ENCODE measurements at regions not wholly inside any gene's neighbourhood (a gene's known extent, or its start where the extent isn't known, plus 50 kb on each side); places are given as distances from the start of the nearest gene placed in this dataset.
"Not testable (repeated sequence)": the region's sequence is repeated elsewhere in the genome, so short reads cannot be mapped to it uniquely, and the experiment has no call there.

DNA sequence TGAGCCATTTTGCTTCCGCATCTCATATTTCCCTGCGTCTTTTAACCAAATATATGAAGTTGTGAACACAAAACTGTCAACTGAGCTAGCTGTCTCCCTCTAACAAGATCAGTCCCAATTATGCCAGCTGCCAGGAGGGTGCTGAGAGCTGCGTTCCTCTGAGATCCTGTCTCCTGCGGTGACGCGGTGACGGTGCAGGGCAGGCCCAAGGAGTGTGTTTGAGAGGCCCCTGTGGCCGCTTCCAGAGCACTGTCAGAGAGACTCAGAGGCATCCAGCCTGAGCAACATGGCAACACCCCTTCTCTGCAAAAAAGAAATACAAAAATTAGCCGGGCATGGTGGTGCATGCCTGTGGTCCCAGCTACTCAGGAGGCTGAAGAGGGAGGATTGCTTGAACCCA is 126.3 kb upstream of the FOXD4L5 start:
- no peaks in the 10 kb centered on the region for H3K9me3 Mint-ChIP-seq

DNA sequence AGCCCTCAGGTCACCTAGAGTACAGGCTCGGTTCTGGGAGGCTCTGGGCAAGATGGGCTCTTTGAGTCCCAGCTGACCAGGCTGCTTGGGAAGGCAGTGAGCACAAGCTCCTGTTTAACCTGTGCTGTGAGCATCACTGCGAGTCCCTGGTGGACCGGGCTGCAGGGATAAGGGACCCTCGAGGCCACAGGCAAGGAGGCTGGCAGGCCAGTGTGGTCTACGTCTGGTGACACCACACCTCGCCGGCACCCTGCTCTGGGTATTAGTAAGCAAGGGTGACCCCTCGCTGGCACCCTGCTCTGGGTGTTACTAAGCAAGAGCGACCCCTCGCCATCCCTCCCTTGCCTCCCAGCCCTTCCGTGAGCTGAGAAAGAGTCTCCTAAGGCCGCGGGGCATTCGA is 125.9 kb upstream of the FOXD4L5 start:
- Mint-ChIP-seq H3K4me3 (no peak overlapping the region), H3K4me1 (no peaks in the 10 kb centered on the region), H3K36me3 (no peaks in the 10 kb centered on the region), H3K9me3 (no peaks in the 10 kb centered on the region), H3K27ac (no peak overlapping the region), H3K27me3 (no peaks in the 10 kb centered on the region)

More for the DNA sequence above, 126.3 kb upstream of the FOXD4L5 start:
- H3K4me3 Mint-ChIP-seq: no peak overlapping the region
- H3K27me3 Mint-ChIP-seq: no peaks in the 10 kb centered on the region
- H3K4me1 Mint-ChIP-seq: no peaks in the 10 kb centered on the region
- no peaks in the 10 kb centered on the region for H3K36me3 Mint-ChIP-seq
- no peak overlapping the region for H3K27ac Mint-ChIP-seq

DNA sequence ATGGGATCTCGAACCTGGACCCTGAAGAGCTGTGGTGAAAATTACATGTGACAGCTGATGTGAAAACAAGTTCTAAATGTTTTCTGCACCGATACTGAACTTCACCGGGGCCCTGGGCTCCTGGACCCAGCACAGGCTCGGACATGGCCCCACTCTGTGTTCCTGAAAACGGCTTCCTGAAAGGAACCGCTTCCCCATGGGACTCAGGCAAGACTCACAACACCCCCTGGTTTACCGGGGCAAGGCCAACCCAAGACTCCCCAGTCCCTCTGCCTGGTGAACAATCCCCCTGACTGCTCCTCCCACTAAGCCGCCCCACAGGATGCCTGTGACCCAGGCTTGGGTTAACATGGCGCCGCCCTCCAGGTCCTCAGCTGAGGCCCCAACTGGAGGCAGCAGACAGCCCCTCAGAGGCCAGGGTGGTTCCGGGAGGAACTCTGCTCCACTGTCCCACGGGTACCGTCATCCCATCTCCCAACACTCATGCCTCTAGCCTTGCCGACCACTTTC is 124.5 kb upstream of the FOXD4L5 start:
- Mint-ChIP-seq H3K9me3 (no peaks in the 10 kb centered on the region), H3K27ac (no peak overlapping the region), H3K4me1 (no peaks in the 10 kb centered on the region), H3K36me3 (no peaks in the 10 kb centered on the region), H3K27me3 (no peaks in the 10 kb centered on the region), H3K4me3 (no peak overlapping the region)

DNA sequence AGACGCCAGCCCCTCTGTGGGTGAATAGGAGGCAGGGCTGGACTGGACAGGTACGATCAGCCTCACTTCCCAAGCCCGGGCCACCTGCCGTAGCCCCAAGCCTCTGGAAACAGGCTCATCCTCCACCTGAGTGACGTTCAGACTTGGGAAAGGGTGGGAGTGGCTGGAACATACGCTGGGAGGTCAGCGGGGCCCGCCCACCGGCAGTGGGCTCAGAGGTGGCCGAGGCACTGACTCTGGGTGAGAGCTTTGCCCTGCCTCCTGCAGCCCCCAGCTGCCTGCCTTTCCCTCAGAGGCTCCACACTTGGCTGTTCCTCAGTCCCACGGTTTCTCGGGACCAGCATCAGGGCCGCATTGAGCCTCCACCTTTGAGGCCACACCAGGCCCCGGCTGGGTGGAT is 123.8 kb upstream of the FOXD4L5 start:
- H3K4me3 Mint-ChIP-seq, H3K27me3 Mint-ChIP-seq, H3K36me3 Mint-ChIP-seq, H3K27ac Mint-ChIP-seq, H3K4me1 Mint-ChIP-seq, H3K9me3 Mint-ChIP-seq: not testable (repeated sequence)

DNA sequence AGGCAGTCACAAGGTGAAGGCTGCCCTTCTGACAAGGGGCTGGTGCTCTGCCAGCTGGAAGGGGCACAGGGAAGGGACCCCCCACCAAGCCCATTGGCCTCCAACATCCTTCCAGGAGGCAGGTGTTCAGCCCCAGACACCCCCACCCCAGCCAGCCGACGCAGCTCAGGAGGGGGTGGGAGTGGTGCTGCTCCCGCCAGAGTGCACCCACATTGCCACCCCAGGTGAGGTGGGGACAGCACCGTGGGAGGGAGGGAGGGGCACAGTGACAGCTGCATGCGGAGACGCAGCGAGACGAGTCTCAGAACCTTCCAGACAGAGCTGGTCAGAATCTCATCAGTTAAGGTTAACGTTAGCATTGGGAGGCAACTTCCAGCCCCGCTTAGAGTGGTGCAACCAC is 121.6 kb upstream of the FOXD4L5 start:
- H3K36me3 Mint-ChIP-seq: not testable (repeated sequence)

DNA sequence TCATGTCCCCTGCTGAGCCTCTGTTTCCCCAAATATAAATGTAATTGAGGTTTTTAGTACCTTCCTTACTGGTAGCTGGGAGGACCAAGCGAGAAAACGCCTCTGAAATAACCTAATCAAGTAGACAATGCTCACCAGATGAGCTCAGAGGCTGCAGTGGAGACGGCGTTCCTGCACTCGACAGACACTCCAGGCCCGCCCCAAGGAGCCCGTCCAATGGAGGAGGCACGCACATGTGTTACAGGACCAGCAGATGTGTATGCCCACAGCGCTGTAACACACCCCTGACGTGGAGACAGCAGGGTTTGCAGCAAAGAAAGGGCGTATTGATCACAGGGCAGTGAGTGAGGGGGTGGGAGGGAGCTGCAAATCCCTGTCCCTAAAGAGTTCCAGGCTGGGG is 120.8 kb upstream of the FOXD4L5 start:
- not testable (repeated sequence) for H3K4me3 Mint-ChIP-seq, H3K27ac Mint-ChIP-seq, H3K4me1 Mint-ChIP-seq, H3K36me3 Mint-ChIP-seq, H3K9me3 Mint-ChIP-seq, H3K27me3 Mint-ChIP-seq

More for the DNA sequence above, 121.6 kb upstream of the FOXD4L5 start:
- H3K4me1 Mint-ChIP-seq, H3K27me3 Mint-ChIP-seq, H3K4me3 Mint-ChIP-seq, H3K9me3 Mint-ChIP-seq, H3K27ac Mint-ChIP-seq: not testable (repeated sequence)

DNA sequence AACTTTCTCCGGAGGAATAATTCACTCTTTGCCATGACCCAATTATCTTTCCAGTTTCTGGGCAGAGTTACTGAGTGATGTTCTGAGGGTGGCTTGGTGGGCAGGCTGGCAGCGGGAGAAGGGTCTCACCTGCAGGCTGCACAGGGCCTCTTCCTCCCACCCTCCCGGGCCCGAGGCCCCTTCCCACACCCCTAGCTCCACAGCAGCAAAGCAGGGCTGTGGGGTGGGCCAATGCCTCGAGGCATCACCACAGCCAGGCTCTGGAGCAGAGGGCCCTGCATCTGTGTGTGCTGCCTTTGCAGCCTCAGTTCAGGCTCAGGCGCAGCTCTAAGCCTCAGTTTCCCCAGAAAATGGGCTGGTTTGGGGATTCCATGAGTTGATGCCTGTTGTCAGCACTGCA is 120.2 kb upstream of the FOXD4L5 start:
- Mint-ChIP-seq H3K27ac (no peak overlapping the region), H3K4me1 (no peaks in the 10 kb centered on the region), H3K9me3 (no peaks in the 10 kb centered on the region), H3K4me3 (no peak overlapping the region), H3K36me3 (no peaks in the 10 kb centered on the region), H3K27me3 (no peaks in the 10 kb centered on the region)

DNA sequence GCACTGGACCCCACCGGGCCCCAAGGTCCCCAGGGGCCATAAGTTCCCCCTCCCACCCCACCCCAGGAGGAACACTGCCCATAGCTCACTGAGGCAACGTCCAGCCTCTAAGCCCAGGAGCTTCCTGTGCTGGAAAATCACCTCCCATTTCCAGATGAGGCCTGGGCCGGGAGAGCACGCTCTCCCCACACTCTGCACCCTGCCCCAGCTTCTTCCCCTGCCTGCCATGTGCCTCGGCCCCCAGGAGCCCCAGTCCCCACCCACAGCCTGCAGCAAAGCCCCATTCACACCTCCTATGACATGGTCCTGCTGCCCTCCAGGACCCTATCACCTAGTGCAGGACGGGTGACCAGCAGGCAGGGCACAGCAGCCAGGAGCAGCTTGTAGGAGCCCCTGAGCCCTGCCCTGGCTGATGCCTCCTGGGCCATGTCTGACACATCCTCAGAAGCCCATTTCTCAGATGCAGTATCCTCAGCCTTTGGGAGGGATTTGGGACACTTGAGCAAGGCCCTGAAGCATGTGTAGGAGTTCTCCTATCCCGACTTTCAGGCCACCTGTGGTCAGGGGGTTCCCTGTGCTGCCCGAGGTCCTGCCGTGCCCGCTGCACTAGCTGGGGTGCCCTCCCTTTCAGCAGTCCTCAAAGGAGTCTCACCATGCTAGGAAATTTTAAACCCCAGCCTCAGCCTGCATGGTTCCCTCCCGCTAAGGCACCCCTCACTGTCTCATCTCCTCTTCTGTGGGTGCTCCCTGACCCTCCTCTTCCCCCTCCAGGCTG is 119.4 kb upstream of the FOXD4L5 start:
- Mint-ChIP-seq H3K4me1 (no peaks in the 10 kb centered on the region), H3K27ac (no peak overlapping the region), H3K36me3 (no peaks in the 10 kb centered on the region), H3K27me3 (no peaks in the 10 kb centered on the region), H3K9me3 (no peaks in the 10 kb centered on the region), H3K4me3 (no peak overlapping the region)

DNA sequence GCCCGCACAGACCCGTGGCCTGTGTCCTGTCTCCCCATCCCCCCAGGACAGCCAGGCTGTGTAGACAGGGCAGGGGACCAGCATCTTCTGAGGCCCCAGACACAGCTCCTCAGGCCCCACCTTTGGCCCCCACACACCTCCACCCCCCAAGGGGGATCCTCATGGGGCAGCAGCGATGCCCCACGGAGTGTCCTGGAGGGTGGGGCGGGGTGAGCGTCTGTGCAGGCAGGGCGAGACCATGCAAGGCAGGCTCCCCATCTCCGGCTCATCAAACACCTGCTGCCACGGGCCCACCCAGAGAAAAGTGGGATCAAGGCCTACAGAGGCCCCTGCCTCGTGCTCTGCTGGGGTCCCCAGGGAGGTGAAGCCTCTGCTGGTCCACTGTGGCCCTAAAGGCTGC is 118.7 kb upstream of the FOXD4L5 start:
- Mint-ChIP-seq H3K27me3 (no peaks in the 10 kb centered on the region), H3K4me1 (no peaks in the 10 kb centered on the region), H3K36me3 (no peaks in the 10 kb centered on the region), H3K4me3 (no peak overlapping the region), H3K27ac (no peak overlapping the region), H3K9me3 (no peaks in the 10 kb centered on the region)

DNA sequence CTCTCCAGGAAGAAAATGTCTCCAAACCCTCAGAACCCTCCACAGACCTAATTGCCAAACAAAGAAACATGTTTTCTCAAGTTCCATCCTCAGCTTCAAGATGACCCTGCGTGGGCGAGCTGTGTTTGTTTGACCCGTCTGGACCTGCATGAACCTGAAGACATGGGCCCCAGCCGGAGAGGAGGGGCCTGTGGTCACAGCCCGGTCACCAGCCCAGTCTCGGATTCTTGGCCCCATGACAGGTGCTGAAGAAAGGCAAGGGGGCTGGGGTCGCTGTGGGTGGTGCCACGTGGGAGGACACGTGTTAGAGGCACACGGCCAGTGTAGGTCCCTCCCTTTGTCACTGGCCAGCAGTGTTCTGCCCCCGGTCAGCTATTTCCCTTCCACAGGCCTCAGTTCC is 118.1 kb upstream of the FOXD4L5 start:
- H3K4me1 Mint-ChIP-seq, H3K9me3 Mint-ChIP-seq, H3K27me3 Mint-ChIP-seq, H3K4me3 Mint-ChIP-seq, H3K27ac Mint-ChIP-seq, H3K36me3 Mint-ChIP-seq: not testable (repeated sequence)

DNA sequence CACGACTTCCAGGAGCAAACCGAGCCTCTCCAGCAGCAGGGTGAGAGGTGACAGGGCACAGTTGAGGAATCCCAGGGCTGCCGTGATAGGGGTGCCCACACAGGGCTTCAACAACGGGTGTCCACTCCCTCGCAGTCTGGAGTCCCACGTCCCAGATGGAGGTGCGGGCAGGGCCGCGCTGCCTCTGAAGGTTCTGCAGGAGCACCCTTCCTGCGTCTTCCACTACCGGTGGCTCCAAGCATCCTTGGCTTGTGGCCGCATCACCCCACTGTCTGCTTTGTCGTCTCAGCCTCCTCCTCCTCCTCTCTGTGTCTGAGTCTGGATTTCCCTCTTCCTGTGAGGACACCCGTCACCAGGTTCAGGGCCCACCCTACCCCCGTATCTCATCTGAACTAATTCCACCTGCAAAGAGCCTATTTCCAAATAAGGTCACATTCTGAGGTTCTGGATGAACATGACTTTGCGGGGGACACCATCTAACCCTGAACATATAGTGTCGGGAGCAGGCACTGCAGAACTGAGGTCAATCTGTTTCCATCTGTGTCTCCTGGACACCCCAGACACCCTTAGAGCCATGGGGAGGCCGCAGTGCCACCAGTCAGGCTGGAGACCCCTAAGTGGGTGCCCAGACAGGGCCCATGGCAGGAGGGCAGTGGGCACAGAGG is 117.3 kb upstream of the FOXD4L5 start:
- H3K27me3 Mint-ChIP-seq, H3K4me1 Mint-ChIP-seq, H3K4me3 Mint-ChIP-seq, H3K27ac Mint-ChIP-seq, H3K9me3 Mint-ChIP-seq, H3K36me3 Mint-ChIP-seq: not testable (repeated sequence)

DNA sequence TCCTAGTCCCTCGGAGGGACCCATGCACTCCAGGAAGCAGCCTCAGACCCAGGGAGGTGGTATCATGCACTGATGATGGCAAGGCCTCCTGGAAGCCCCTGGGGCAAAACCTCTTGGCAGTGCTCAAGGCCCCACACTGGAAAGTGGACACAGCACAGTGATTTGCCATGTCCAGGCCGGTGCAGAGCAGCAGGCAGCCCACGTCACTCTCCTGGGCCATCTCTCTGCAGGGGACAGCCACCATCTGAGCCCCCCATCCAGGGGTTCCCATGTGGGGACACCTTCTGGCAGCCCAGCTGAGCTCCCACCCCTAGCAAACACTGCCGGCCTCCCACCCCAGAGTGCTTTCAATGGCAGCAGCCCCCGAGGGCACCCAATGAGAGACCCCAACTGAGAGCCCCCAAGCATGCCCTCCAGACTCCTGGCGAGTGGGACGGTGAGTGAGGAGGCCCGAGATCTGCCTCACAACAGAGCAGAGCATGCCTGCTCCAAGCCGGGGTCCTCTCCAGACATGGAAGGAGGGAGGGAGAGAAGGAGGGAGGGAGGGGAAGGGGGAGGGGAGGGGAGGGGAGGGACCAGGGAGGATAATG is 116.5 kb upstream of the FOXD4L5 start:
- H3K4me1 Mint-ChIP-seq, H3K27ac Mint-ChIP-seq, H3K27me3 Mint-ChIP-seq: not testable (repeated sequence)

DNA sequence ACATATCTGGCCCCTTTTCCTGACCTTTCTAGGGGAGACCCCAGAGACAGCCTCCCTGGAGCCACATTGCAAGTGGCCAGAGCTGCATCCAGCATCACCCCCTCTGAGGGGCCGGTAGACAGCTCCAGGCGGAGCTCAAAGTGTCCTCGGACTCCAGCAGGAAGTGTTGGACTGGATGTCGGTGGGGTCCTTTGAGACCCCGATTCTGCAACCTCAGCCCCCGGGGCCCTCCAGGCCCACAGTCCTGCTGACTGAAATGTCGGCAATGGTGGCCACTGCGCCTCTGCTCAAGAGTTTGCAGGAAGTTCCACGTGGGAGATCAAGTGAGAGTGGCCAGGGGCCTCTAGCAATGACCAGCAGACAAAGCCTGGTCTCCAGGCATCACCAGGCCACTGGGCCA is 115.9 kb upstream of the FOXD4L5 start:
- H3K9me3 Mint-ChIP-seq: no peaks in the 10 kb centered on the region
- H3K27me3 Mint-ChIP-seq: no peaks in the 10 kb centered on the region
- no peaks in the 10 kb centered on the region for H3K4me1 Mint-ChIP-seq
- no peaks in the 10 kb centered on the region for H3K36me3 Mint-ChIP-seq
- H3K27ac Mint-ChIP-seq: no peak overlapping the region
- no peak overlapping the region for H3K4me3 Mint-ChIP-seq

More for the DNA sequence above, 116.5 kb upstream of the FOXD4L5 start:
- H3K4me3 Mint-ChIP-seq, H3K36me3 Mint-ChIP-seq, H3K9me3 Mint-ChIP-seq: not testable (repeated sequence)

DNA sequence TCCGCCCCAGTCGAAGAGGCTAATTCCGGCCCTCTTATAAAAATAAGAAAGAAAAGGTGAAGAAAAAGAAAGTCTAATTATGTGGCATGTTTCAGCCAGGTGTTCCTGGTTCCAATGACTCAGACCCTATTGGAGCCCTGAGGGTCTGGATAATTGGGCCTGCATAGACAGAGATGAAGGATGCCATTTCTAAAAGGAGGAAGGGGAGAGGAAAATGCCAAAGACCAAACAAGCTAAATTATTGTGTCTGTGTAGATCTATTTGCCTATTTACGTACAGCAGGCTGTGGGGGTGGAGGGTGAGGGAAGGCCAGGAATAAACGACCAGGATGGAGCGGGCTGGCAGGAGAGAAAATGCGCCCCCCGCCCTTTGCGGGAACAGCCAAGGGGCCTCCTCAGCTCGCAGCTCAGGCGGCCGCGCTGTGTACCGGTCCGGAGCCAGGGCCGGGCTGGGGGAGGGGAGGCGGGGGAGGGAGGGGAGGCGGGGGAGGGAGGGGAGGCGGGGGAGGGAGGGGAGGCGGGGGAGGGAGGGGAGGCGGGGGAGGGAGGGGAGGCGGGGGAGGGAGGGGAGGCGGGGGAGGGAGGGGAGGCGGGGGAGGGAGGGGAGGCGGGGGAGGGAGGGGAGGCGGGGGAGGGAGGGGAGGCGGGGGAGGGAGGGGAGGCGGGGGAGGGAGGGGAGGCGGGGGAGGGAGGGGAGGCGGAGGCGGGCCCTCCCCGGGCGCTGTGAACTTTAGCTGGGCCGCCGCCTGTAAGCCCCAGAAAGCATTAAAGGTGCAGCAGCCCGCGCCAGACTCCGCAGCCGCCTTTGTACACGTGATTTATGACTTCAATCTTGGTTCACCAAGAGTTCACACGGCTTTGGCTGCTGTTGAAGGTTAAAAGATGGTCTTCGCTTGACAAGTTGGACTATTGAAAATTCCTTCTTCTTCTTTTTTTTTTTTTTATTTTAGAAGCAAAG is 113.0 kb upstream of the FOXD4L5 start:
- not testable (repeated sequence) for H3K9me3 Mint-ChIP-seq, H3K4me1 Mint-ChIP-seq, H3K36me3 Mint-ChIP-seq, H3K4me3 Mint-ChIP-seq, H3K27ac Mint-ChIP-seq, H3K27me3 Mint-ChIP-seq

DNA sequence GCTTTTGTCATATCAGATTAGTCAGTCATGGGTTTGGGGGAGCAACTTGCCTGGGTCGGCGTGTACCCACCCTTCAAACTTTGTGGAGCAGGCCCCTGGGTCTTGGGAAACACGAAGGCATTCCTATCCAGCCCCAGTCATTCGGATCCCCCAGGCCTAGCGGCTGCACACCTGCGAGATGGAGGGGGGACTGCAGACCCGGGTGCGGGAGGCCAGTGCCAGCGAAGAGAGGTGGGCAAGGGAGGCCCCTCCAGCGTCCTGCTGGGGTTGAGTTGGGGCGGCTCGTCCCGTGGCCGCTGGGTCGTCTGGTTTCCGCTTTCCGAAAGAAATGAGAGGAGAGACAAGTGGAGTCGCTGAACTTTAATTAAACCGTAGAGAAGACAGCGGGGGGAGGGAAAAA is 112.2 kb upstream of the FOXD4L5 start:
- not testable (repeated sequence) for H3K36me3 Mint-ChIP-seq, H3K27me3 Mint-ChIP-seq, H3K4me1 Mint-ChIP-seq, H3K9me3 Mint-ChIP-seq, H3K4me3 Mint-ChIP-seq, H3K27ac Mint-ChIP-seq

DNA sequence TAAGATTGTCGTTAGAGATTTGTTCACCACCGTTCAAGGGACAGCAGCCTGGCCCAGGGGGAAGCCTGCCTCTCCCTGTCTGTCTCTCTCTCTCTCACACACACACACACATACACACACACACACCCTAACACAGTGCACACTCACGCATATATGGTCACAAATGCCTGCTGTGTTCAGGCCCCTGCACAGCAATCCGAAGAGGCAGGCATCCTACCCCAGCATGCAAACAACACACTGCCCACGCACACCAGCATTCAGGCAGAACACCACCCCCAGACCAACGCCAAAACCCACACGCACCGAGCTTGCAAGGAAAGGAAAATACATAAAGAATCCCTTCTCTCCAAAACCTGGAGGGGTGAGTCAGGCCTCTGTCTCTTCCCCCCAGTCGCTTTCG is 111.6 kb upstream of the FOXD4L5 start:
- H3K36me3 Mint-ChIP-seq, H3K27me3 Mint-ChIP-seq, H3K4me1 Mint-ChIP-seq, H3K4me3 Mint-ChIP-seq, H3K27ac Mint-ChIP-seq, H3K9me3 Mint-ChIP-seq: not testable (repeated sequence)

Data from activated naive CD4-positive, alpha-beta T cell treated with anti-CD3 and anti-CD28 coated beads, Interleukin-2, amount 50 U/mL, for 24 hours (primary cell).